ENCODE measurements at regions not wholly inside any gene's neighbourhood (a gene's known extent, or its start where the extent isn't known, plus 50 kb on each side); places are given as distances from the start of the nearest gene placed in this dataset.
"Not testable (repeated sequence)": the region's sequence is repeated elsewhere in the genome, so short reads cannot be mapped to it uniquely, and the experiment has no call there.

- peaks cover 19% of the 10 kb centered on the region for H3K4me1 ChIP-seq (ENCODE audit: low read depth)
- H3K4me3 ChIP-seq, result no peak overlapping the region
- no peak for TF ChIP-seq CTCF (IDR thresholded peaks at IDR 0.05; ENCODE audit: low read depth, low read length)
- H3K9me3 ChIP-seq (ENCODE audit: low read depth), result no peaks in the 10 kb centered on the region
- H3K27me3 ChIP-seq, result no peaks in the 10 kb centered on the region
- DNase-seq (ENCODE audit: low read depth in 1 of 2, low spot score in 1 of 2), result no peak
- H3K36me3 ChIP-seq, result no peaks in the 10 kb centered on the region
- H3K27ac ChIP-seq, result no peak overlapping the region
Observed at GRCh38 chr14:38546932-38547551, 291.1 kb upstream of the CLEC14A start.

GRCh38 chr14:38544776-38545175 lies 288.9 kb upstream of the CLEC14A start:
- TF ChIP-seq CTCF (IDR thresholded peaks at IDR 0.05; ENCODE audit: low read depth, low read length), result no peak
- DNase-seq (ENCODE audit: low read depth in 1 of 2, low spot score in 1 of 2), result no peak
- no peak overlapping the region for H3K4me3 ChIP-seq
- no peaks in the 10 kb centered on the region for H3K9me3 ChIP-seq (ENCODE audit: low read depth)
- peaks cover 19% of the 10 kb centered on the region for H3K4me1 ChIP-seq (ENCODE audit: low read depth)
- no peaks in the 10 kb centered on the region for H3K36me3 ChIP-seq
- H3K27ac ChIP-seq, result no peak overlapping the region
- H3K27me3 ChIP-seq, result no peaks in the 10 kb centered on the region

GRCh38 chr14:38543851-38544250 lies 288.0 kb upstream of the CLEC14A start:
- peaks cover 19% of the 10 kb centered on the region for H3K4me1 ChIP-seq (ENCODE audit: low read depth)
- H3K27me3 ChIP-seq; H3K9me3 ChIP-seq (ENCODE audit: low read depth); DNase-seq (ENCODE audit: low read depth in 1 of 2, low spot score in 1 of 2); H3K36me3 ChIP-seq; H3K27ac ChIP-seq; H3K4me3 ChIP-seq: not testable (repeated sequence)

- DNase-seq (ENCODE audit: low read depth in 1 of 2, low spot score in 1 of 2); H3K36me3 ChIP-seq; H3K4me3 ChIP-seq; H3K27ac ChIP-seq; H3K27me3 ChIP-seq; H3K9me3 ChIP-seq (ENCODE audit: low read depth): not testable (repeated sequence)
- peaks cover 10% of the 10 kb centered on the region for H3K4me1 ChIP-seq (ENCODE audit: low read depth)
Observed at GRCh38 chr14:38538053-38538452, 282.2 kb upstream of the CLEC14A start.

GRCh38 chr14:38536376-38537038 lies 280.6 kb upstream of the CLEC14A start:
- Histone ChIP-seq H3K27me3 (no peaks in the 10 kb centered on the region), H3K4me1 (ENCODE audit: low read depth) (peaks cover 10% of the 10 kb centered on the region), H3K9me3 (ENCODE audit: low read depth) (no peaks in the 10 kb centered on the region), H3K36me3 (no peaks in the 10 kb centered on the region), H3K27ac (peak overlapping the region; percentile 6), H3K4me3 (no peak overlapping the region)
- no peak for TF ChIP-seq CTCF (IDR thresholded peaks at IDR 0.05; ENCODE audit: low read depth, low read length)
- DNase-seq (ENCODE audit: low read depth in 1 of 2, low spot score in 1 of 2), result peak; percentile 11 to 31

GRCh38 chr14:38528582-38528981 lies 272.7 kb upstream of the CLEC14A start:
- H3K36me3 ChIP-seq, result no peaks in the 10 kb centered on the region
- H3K4me3 ChIP-seq, result no peak overlapping the region
- no peaks in the 10 kb centered on the region for H3K9me3 ChIP-seq (ENCODE audit: low read depth)

More at GRCh38 chr14:38528582-38528981, 272.7 kb upstream of the CLEC14A start:
- no peak overlapping the region for H3K27ac ChIP-seq
- no peaks in the 10 kb centered on the region for H3K27me3 ChIP-seq
- no peak for DNase-seq (ENCODE audit: low read depth in 1 of 2, low spot score in 1 of 2)
- H3K4me1 ChIP-seq (ENCODE audit: low read depth), result no peaks in the 10 kb centered on the region
- TF ChIP-seq CTCF (IDR thresholded peaks at IDR 0.05; ENCODE audit: low read depth, low read length), result no peak
